Colonic mucosa (tissue), 4 donors: ENCODE measurements at regions not wholly inside any gene's neighbourhood (a gene's known extent, or its start where the extent isn't known, plus 50 kb on each side); places are given as distances from the start of the nearest gene placed in this dataset.

Source experiments
- DNase-seq: peaks from one replicate; pipeline ENCODE4 v3.0.0-alpha.2; 2020
- H3K27ac ChIP-seq: fragments of 200-600 bp; one replicate; pipeline ENCODE4 v1.8.0; 2021
- H3K27me3 ChIP-seq: fragments of 200-600 bp; one replicate; pipeline ENCODE4 v1.8.0; 2021
- H3K36me3 ChIP-seq: fragments of 200-600 bp; one replicate; pipeline ENCODE4 v1.8.0; 2021
- H3K4me1 ChIP-seq: fragments of 200-600 bp; one replicate; pipeline ENCODE4 v1.8.0; 2021; ENCODE audit warnings: mild to moderate bottlenecking
- H3K4me3 ChIP-seq: fragments of 200-600 bp; one replicate; pipeline ENCODE4 v1.8.0; 2021
- H3K9ac ChIP-seq, 2 donors: one replicate each; pipeline ENCODE4 v1.7.0; 2013; ENCODE audit warnings: control low read depth in 2 of 2, low read depth in 2 of 2, low read length in 2 of 2
- H3K9me3 ChIP-seq: fragments of 200-600 bp; one replicate; pipeline ENCODE4 v1.8.0; 2021
- intact Hi-C: fragments of 100-400 bp; cut with DNase I; formaldehyde crosslinking; loops from one replicate; pipeline ENCODE4 v1.14.1; 2022
- TF ChIP-seq, protein P1 (sequence below): fragments of 200-600 bp; IDR thresholded peaks from one replicate; pipeline ENCODE4 v1.8.0; 2022; ENCODE audit warnings: antibody characterized with exemption, mild to moderate bottlenecking
- donor health status: healthy.
- donor health status: DM: no; HTN: no; CAD: no.
- donor health status: DM: no; HTN: no; CAD: no.

- Histone ChIP-seq H3K27ac (no peak overlapping the region), H3K4me3 (no peak overlapping the region), H3K36me3 (no peaks in the 10 kb centered on the region), H3K9ac (no peak overlapping the region), H3K27me3 (no peaks in the 10 kb centered on the region), H3K9me3 (no peaks in the 10 kb centered on the region), H3K4me1 (no peaks in the 10 kb centered on the region)
- intact Hi-C loops = no loop called here
- no peak for DNase-seq
- TF ChIP-seq, protein P1, sequence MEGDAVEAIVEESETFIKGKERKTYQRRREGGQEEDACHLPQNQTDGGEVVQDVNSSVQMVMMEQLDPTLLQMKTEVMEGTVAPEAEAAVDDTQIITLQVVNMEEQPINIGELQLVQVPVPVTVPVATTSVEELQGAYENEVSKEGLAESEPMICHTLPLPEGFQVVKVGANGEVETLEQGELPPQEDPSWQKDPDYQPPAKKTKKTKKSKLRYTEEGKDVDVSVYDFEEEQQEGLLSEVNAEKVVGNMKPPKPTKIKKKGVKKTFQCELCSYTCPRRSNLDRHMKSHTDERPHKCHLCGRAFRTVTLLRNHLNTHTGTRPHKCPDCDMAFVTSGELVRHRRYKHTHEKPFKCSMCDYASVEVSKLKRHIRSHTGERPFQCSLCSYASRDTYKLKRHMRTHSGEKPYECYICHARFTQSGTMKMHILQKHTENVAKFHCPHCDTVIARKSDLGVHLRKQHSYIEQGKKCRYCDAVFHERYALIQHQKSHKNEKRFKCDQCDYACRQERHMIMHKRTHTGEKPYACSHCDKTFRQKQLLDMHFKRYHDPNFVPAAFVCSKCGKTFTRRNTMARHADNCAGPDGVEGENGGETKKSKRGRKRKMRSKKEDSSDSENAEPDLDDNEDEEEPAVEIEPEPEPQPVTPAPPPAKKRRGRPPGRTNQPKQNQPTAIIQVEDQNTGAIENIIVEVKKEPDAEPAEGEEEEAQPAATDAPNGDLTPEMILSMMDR = no peak
Observed at GRCh38 chr18:77755187-77755586, 505.5 kb downstream of the GALR1 start.

GRCh38 chr18:77761332-77761731, 511.7 kb downstream of the GALR1 start:
- Histone ChIP-seq H3K9ac (no peak overlapping the region), H3K4me1 (no peaks in the 10 kb centered on the region), H3K36me3 (no peaks in the 10 kb centered on the region), H3K27me3 (no peaks in the 10 kb centered on the region), H3K4me3 (no peak overlapping the region), H3K27ac (no peak overlapping the region), H3K9me3 (no peaks in the 10 kb centered on the region)
- TF ChIP-seq, protein P1 = no peak
- intact Hi-C loops = no loop called here
- DNase-seq = no peak

DNA sequence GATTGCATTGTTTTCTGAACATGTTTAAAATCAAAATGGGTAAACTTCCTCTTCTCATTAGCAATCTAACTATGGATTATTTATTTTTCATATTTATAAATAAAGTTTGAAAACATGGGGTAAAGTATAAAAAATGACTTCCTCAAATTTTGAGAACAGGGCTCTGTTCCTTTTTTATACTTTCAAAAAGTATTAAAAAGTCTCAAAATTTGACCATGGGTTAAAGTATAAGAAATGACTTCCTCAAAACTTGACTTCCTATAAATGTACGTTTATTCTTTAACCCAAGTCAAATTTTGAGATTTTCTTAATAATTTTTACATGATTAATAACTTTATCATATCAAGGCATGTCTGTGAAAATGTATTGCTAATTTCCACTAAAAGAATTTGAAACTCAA, 512.4 kb downstream of the GALR1 start:
- Histone ChIP-seq H3K4me1 (no peaks in the 10 kb centered on the region), H3K9ac (no peak overlapping the region), H3K9me3 (no peaks in the 10 kb centered on the region), H3K4me3 (no peak overlapping the region), H3K27ac (no peak overlapping the region), H3K36me3 (no peaks in the 10 kb centered on the region), H3K27me3 (no peaks in the 10 kb centered on the region)
- no peak for DNase-seq
- intact Hi-C loops = no loop called here
- TF ChIP-seq, protein P1 = no peak

GRCh38 chr18:77762642-77763041, 513.0 kb downstream of the GALR1 start:
- intact Hi-C loops = no loop called here
- Histone ChIP-seq H3K27me3 (no peaks in the 10 kb centered on the region), H3K4me3 (no peak overlapping the region), H3K9me3 (no peaks in the 10 kb centered on the region), H3K27ac (no peak overlapping the region), H3K9ac (no peak overlapping the region), H3K4me1 (no peaks in the 10 kb centered on the region), H3K36me3 (no peaks in the 10 kb centered on the region)
- DNase-seq = no peak
- TF ChIP-seq, protein P1 = no peak

GRCh38 chr18:77763530-77764145, 514.0 kb downstream of the GALR1 start:
- Histone ChIP-seq H3K36me3 (no peaks in the 10 kb centered on the region), H3K4me3 (no peak overlapping the region), H3K27ac (no peak overlapping the region), H3K9me3 (no peaks in the 10 kb centered on the region), H3K4me1 (no peaks in the 10 kb centered on the region), H3K27me3 (no peaks in the 10 kb centered on the region), H3K9ac (no peak overlapping the region)
- TF ChIP-seq, protein P1 = no peak
- intact Hi-C loops = no loop called here
- DNase-seq = no peak
